ENCODE measurements at regions not wholly inside any gene's neighbourhood (a gene's known extent, or its start where the extent isn't known, plus 50 kb on each side); places are given as distances from the start of the nearest gene placed in this dataset.

GRCh38 chr5:54643685-54644106, 126.1 kb downstream of the SNX18 start:
- TF ChIP-seq CTCF (IDR thresholded peaks at IDR 0.05): no peak
- no peak for TF ChIP-seq POLR2A (IDR thresholded peaks at IDR 0.05)
- no peak for DNase-seq
- Histone ChIP-seq H3K27me3 (no peaks in the 10 kb centered on the region), H3K27ac (no peak overlapping the region), H3K36me3 (no peaks in the 10 kb centered on the region), H3K4me3 (no peak overlapping the region), H3K4me1 (peaks cover 0 to 45% (median 21%) of the 10 kb centered on the region in 12 donors), H3K9me3 (no peaks in the 10 kb centered on the region)
- no peak for ATAC-seq
- 28 to 36% (median 33%) methylated on average over 4 of the region's 4 CpGs for WGBS, 4 donors
- intact Hi-C loops (cut with DNase I): loop anchor here in 5 of 10 donors (1.0 to 10.0 kb wide), 4 partner anchors 119 to 202 kb away; no protein-coding TSS in a partner anchor

DNA sequence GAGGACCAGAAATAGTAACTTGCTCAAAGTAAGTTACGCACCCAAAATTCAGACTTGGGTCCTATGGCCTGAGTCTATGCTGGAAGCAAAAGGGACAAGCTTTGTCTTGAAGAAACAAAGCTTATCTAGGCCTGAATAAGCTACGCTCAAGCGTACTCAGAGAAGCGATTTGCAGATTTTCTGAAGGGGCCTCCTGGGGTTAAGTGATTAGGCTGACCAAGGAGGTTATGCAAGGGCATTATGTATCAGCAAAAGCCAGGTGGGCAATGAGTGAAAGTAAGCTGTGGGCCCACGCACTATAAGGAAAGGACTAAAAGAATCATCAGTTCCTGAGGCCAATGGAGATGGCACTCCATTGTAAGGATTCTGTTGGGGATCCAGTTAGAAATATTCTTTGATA, 122.1 kb downstream of the SNX18 start:
- no peak for ATAC-seq
- 78 to 88% (median 84%) methylated on average over 5 of the region's 5 CpGs for WGBS, 4 donors

DNA sequence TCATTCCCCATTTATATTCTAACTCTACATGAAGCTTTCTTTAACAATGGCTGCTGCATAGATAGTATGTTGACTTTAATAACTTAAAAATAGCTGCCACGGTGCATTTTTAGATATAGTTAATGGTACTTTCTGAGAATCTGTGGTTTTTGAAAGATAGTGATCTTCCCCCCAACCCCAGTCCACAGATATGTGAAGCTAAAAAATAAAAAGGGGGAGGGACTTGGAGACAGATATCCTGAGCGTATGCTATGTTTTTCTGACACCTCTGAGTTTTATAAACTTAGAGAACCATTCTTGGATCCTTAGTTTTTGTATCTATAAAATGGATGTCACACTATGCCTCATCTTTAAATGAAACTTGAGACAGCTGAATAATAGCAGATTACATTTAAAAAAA, 120.5 kb downstream of the SNX18 start:
- no peak overlapping the region for H3K4me3 ChIP-seq
- no peaks in the 10 kb centered on the region for H3K9me3 ChIP-seq
- DNase-seq (no peak), ATAC-seq (no peak)
- no peaks in the 10 kb centered on the region for H3K36me3 ChIP-seq
- H3K27ac ChIP-seq: no peak overlapping the region
- H3K4me1 ChIP-seq: peaks cover 0 to 13% (median 0%) of the 10 kb centered on the region in 12 donors
- TF ChIP-seq POLR2A (IDR thresholded peaks at IDR 0.05) (no peak), CTCF (IDR thresholded peaks at IDR 0.05) (no peak)
- H3K27me3 ChIP-seq: no peaks in the 10 kb centered on the region
- WGBS, 4 donors: 66 to 73% (median 70%) methylated on average over 2 of the region's 2 CpGs
- intact Hi-C loops (cut with DNase I): no loop called here

More for the DNA sequence above, 122.1 kb downstream of the SNX18 start:
- no peaks in the 10 kb centered on the region for H3K27me3 ChIP-seq
- H3K4me3 ChIP-seq: no peak overlapping the region
- no peak for DNase-seq
- H3K4me1 ChIP-seq: peaks cover 0 to 26% (median 0%) of the 10 kb centered on the region in 12 donors
- H3K27ac ChIP-seq: no peak overlapping the region
- TF ChIP-seq POLR2A (IDR thresholded peaks at IDR 0.05) (no peak), CTCF (IDR thresholded peaks at IDR 0.05) (no peak)
- intact Hi-C loops (cut with DNase I): loop anchor here in 4 of 10 donors (10.0 kb wide), 3 partner anchors 115 to 205 kb away; no protein-coding TSS in a partner anchor
- H3K36me3 ChIP-seq: no peaks in the 10 kb centered on the region
- no peaks in the 10 kb centered on the region for H3K9me3 ChIP-seq

DNA sequence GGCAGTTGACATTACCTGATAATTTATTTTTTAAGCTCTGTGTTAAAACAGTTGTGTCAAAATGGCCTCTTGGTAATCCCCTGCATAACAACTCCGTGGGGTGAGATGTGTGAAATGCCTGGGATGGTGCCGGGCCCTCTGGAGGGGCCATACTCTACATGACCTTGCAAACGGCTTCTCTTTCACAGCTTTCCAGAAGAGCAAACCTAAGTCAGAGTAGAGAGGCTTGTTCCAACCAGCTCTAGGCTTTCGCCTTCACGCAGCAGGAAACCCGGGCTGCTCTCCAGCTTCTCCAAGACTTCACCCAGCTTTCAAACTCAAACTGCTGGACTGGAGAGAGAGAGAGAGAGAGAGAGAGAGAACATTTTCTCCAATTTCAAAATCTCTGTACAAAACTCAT, 120.1 kb downstream of the SNX18 start:
- intact Hi-C loops (cut with DNase I): no loop called here
- peak in 3 of 4 donors; percentile 41 to 66 (median 42) for ATAC-seq

More for the DNA sequence above, 120.1 kb downstream of the SNX18 start:
- DNase-seq: peak in 3 of 5 donors; percentile 29 to 52 (median 42)
- no peak overlapping the region for H3K27ac ChIP-seq
- peaks cover 0 to 13% (median 0%) of the 10 kb centered on the region in 12 donors for H3K4me1 ChIP-seq
- no peaks in the 10 kb centered on the region for H3K9me3 ChIP-seq
- no peaks in the 10 kb centered on the region for H3K36me3 ChIP-seq
- H3K4me3 ChIP-seq: no peak overlapping the region
- WGBS, 4 donors: 50 to 75% (median 66%) methylated on average over 6 of the region's 6 CpGs
- H3K27me3 ChIP-seq: no peaks in the 10 kb centered on the region
- no peak for TF ChIP-seq CTCF (IDR thresholded peaks at IDR 0.05)
- no peak for TF ChIP-seq POLR2A (IDR thresholded peaks at IDR 0.05)
